Ovary (tissue), 7 donors: ENCODE measurements at regions not wholly inside any gene's neighbourhood (a gene's known extent, or its start where the extent isn't known, plus 50 kb on each side); places are given as distances from the start of the nearest gene placed in this dataset.

Source experiments
- DNase-seq, 5 donors: peaks; one replicate each; pipeline ENCODE4 v3.0.0-alpha.2; 2019 to 2020
- H3K27ac ChIP-seq, 2 donors: fragments of 200-600 bp; one replicate each; pipeline versions ENCODE4 v1.5.1 to v1.8.0; 2019 to 2022
- H3K27me3 ChIP-seq: fragments of 200-600 bp; one replicate; pipeline ENCODE4 v1.8.0; 2022
- H3K36me3 ChIP-seq: fragments of 200-600 bp; sonication (generic); one replicate; pipeline ENCODE4 v1.5.1; 2019
- H3K4me1 ChIP-seq: one replicate; pipeline ENCODE4 v1.8.1; 2013; ENCODE audit warnings: mild to moderate bottlenecking, moderate library complexity; ENCODE audit not compliant: insufficient read depth
- H3K4me3 ChIP-seq: fragments of 200-600 bp; sonication (generic); one replicate; pipeline ENCODE4 v1.5.1; 2017
- H3K9me3 ChIP-seq, 2 donors: fragments of 200-600 bp in 1 of 2; sonication (generic) in 1 of 2; one replicate each; pipeline versions ENCODE4 v1.5.1 to v1.8.1; 2013 to 2019; ENCODE audit warnings: mild to moderate bottlenecking in 1 of 2, moderate library complexity in 1 of 2
- CTCF ChIP-seq, 3 donors: fragments of 450-650 bp in 2 of 3; fragments of 200-600 bp in 1 of 3; IDR thresholded peaks; one replicate each; pipeline versions ENCODE4 v1.5.1 to v1.8.0; 2016 to 2022; ENCODE audit warnings: antibody characterized with exemption in 3 of 3, mild to moderate bottlenecking in 1 of 3
- EP300 ChIP-seq: sonication (generic); formaldehyde crosslinking; IDR thresholded peaks from one replicate; pipeline ENCODE4 v1.6.1; 2017; ENCODE audit warnings: antibody characterized with exemption
- POLR2A ChIP-seq: fragments of 450-650 bp; IDR thresholded peaks from one replicate; pipeline ENCODE4 v1.6.1; 2017; ENCODE audit warnings: antibody characterized with exemption, mild to moderate bottlenecking, moderate library complexity
- WGBS, 3 donors: extraction: QIAGEN DNeasy Blood & Tissue Kit in 1 of 3; methylation state at CpG; one replicate each; pipeline versions ENCODE4 v1.1.5 to v1.1.7; 2013 to 2017; 5-methylcytosine and 5-hydroxymethylcytosine counted together
- intact Hi-C, 4 donors: fragments of 100-400 bp; cut with DNase I; formaldehyde crosslinking; loops; one replicate each; pipeline versions ENCODE4 v1.11.0 to v1.15.1; 2022 to 2023
- donor health status: DM: no; HTN: no; CAD: no; lungs with moderate emphysema.
- donor health status: DM: no; HTN: no; CAD: no.
- donor health status: Bipolar disorder and iron deficiency.
- donor health status: DM: no; HTN: no; CAD: no.
- donor health status: DM: yes; HTN: yes; CAD: no.

- 100% methylated on average over 1 of the region's 1 CpG for whole genome bisulfite sequencing, 3 donors
These were observed 69.5 kb downstream of the XCL2 start for GRCh38 chr1:168474322-168474721.

GRCh38 chr1:168473126-168473525 is 70.7 kb downstream of the XCL2 start:
- Histone ChIP-seq H3K27me3 (no peaks in the 10 kb centered on the region), H3K4me3 (no peak overlapping the region), H3K4me1 (peaks cover 2% of the 10 kb centered on the region)

More at GRCh38 chr1:168474322-168474721, 69.5 kb downstream of the XCL2 start:
- no peaks in the 10 kb centered on the region for H3K36me3 ChIP-seq
- peaks cover 2% of the 10 kb centered on the region for H3K4me1 ChIP-seq
- H3K9me3 ChIP-seq: no peaks in the 10 kb centered on the region
- DNase-seq: no peak
- no peak overlapping the region for H3K27ac ChIP-seq
- intact Hi-C loops: no loop called here
- TF ChIP-seq POLR2A (no peak), CTCF (IDR thresholded peaks at IDR 0.05) (no peak), EP300 (no peak)
- no peaks in the 10 kb centered on the region for H3K27me3 ChIP-seq
- H3K4me3 ChIP-seq: no peak overlapping the region

GRCh38 chr1:168472223-168472622 is 71.6 kb downstream of the XCL2 start:
- Histone ChIP-seq H3K36me3 (no peaks in the 10 kb centered on the region), H3K4me1 (peaks cover 4% of the 10 kb centered on the region), H3K27ac (no peak overlapping the region), H3K4me3 (no peak overlapping the region), H3K27me3 (no peaks in the 10 kb centered on the region), H3K9me3 (no peaks in the 10 kb centered on the region)
- intact Hi-C loops: no loop called here
- TF ChIP-seq EP300 (no peak), CTCF (IDR thresholded peaks at IDR 0.05) (no peak), POLR2A (no peak)
- 61 to 73% (median 72%) methylated on average over 2 of the region's 2 CpGs for WGBS, 3 donors
- no peak for DNase-seq

More at GRCh38 chr1:168473126-168473525, 70.7 kb downstream of the XCL2 start:
- intact Hi-C loops: no loop called here
- no peak for DNase-seq
- no peak overlapping the region for H3K27ac ChIP-seq
- TF ChIP-seq POLR2A (no peak), CTCF (IDR thresholded peaks at IDR 0.05) (no peak), EP300 (no peak)
- H3K36me3 ChIP-seq: no peaks in the 10 kb centered on the region
- H3K9me3 ChIP-seq: no peaks in the 10 kb centered on the region

- Histone ChIP-seq H3K4me3 (no peak overlapping the region), H3K4me1 (peaks cover 5% of the 10 kb centered on the region), H3K9me3 (no peaks in the 10 kb centered on the region), H3K36me3 (no peaks in the 10 kb centered on the region), H3K27me3 (no peaks in the 10 kb centered on the region), H3K27ac (no peak overlapping the region)
- no peak for DNase-seq
- TF ChIP-seq CTCF (IDR thresholded peaks at IDR 0.05): no peak
- 18 to 39% (median 35%) methylated on average over 1 of the region's 1 CpG for WGBS, 3 donors
- intact Hi-C loops: no loop called here
These were observed 72.8 kb downstream of the XCL2 start for GRCh38 chr1:168470901-168471431.
